SU-DHL-6 (cell line): ENCODE measurements at regions not wholly inside any gene's neighbourhood (a gene's known extent, or its start where the extent isn't known, plus 50 kb on each side); places are given as distances from the start of the nearest gene placed in this dataset.

ENCODE experiments used
- H2AFZ ChIP-seq: fragments of 200-600 bp; sonication (generic); 2 replicates; pipeline ENCODE4 v1.6.1; 2014; ENCODE audit warnings: low read depth, mild to moderate bottlenecking, moderate library complexity, mixed read lengths, antibody characterized with exemption, low read length; ENCODE audit not compliant: severe bottlenecking
- H3F3A ChIP-seq: fragments of 200-600 bp; shearing (Covaris generic); 2 replicates; pipeline ENCODE4 v1.6.0; 2016; ENCODE audit warnings: antibody characterized with exemption, mild to moderate bottlenecking; ENCODE audit not compliant: insufficient read depth
- H3K27ac ChIP-seq: fragments of 200-600 bp; sonication (generic); 2 replicates; pipeline ENCODE4 v1.5.1; 2016; ENCODE audit warnings: low read depth, mild to moderate bottlenecking, low read length, moderate library complexity, mixed read lengths
- H3K27me3 ChIP-seq: fragments of 200-600 bp; sonication (generic), shearing (Covaris generic); 2 replicates; pipeline ENCODE4 v1.6.0; 2014; ENCODE audit warnings: mild to moderate bottlenecking, low read length
- H3K36me3 ChIP-seq: fragments of 200-600 bp; sonication (generic); 2 replicates; pipeline ENCODE4 v1.6.1; 2014; ENCODE audit warnings: mild to moderate bottlenecking, low read length, mixed read lengths
- H3K4me2 ChIP-seq: fragments of 300-600, 200-600 bp; shearing (Covaris generic), sonication (generic); 2 replicates; pipeline ENCODE4 v1.6.0; 2014; ENCODE audit warnings: low read length, low read depth, mild to moderate bottlenecking; ENCODE audit not compliant: poor library complexity, severe bottlenecking
- H3K4me3 ChIP-seq: fragments of 200-600 bp; sonication (generic); 2 replicates; pipeline ENCODE4 v1.5.1; 2014; ENCODE audit warnings: antibody characterized with exemption, low read length, mild to moderate bottlenecking, mixed read lengths; ENCODE audit not compliant: insufficient read depth, poor library complexity, severe bottlenecking
- H3K79me2 ChIP-seq: fragments of 200-600 bp; sonication (generic); 2 replicates; pipeline ENCODE4 v1.6.1; 2014; ENCODE audit warnings: mild to moderate bottlenecking, low read length, moderate library complexity; ENCODE audit not compliant: insufficient read depth
- H3K9ac ChIP-seq: fragments of 200-600 bp; sonication (generic); 2 replicates; pipeline ENCODE4 v1.7.0; 2014; ENCODE audit warnings: mild to moderate bottlenecking, low read length
- H3K9me2 ChIP-seq: fragments of 200-600 bp; sonication (generic); replicated peaks from 2 replicates; pipeline ENCODE4 v1.6.1; 2014; ENCODE audit warnings: low read length; ENCODE audit not compliant: insufficient read depth
- H3K9me3 ChIP-seq: fragments of 200-600 bp; sonication (generic); 2 replicates; pipeline ENCODE4 v1.6.1; 2014; ENCODE audit warnings: low read length, mixed read lengths; ENCODE audit not compliant: insufficient read depth
- H4K20me1 ChIP-seq: fragments of 200-600 bp; sonication (generic); 2 replicates; pipeline ENCODE4 v1.6.1; 2014; ENCODE audit warnings: low read depth, mild to moderate bottlenecking, antibody characterized with exemption, low read length, moderate library complexity, mixed read lengths
- EZH2phosphoT487 ChIP-seq: fragments of 200-600 bp; sonication (generic), shearing (Covaris generic); conservative IDR thresholded peaks from 2 replicates; pipeline ENCODE4 v1.6.1; 2018; ENCODE audit warnings: mild to moderate bottlenecking, antibody characterized with exemption, low read length, moderate library complexity, mixed read lengths
- TF ChIP-seq, protein P1 (sequence below): fragments of 200-600 bp; sonication (generic); IDR thresholded peaks from one replicate; pipeline ENCODE4 v1.5.1; 2017; ENCODE audit warnings: antibody characterized with exemption, mild to moderate bottlenecking, low read length, moderate library complexity; ENCODE audit not compliant: insufficient read depth, poor library complexity, severe bottlenecking

GRCh38 chr2:109694190-109694589, 80.0 kb downstream of the SOWAHC start:
- Histone ChIP-seq H3F3A (no peaks in the 10 kb centered on the region), H3K36me3 (no peaks in the 10 kb centered on the region), H3K27ac (no peak overlapping the region), H4K20me1 (no peaks in the 10 kb centered on the region), H2AFZ (no peak overlapping the region), H3K4me3 (no peak overlapping the region), H3K9me3 (no peaks in the 10 kb centered on the region), H3K9ac (no peak overlapping the region), H3K4me2 (no peak overlapping the region), H3K9me2 (no peaks in the 10 kb centered on the region), H3K79me2 (no peaks in the 10 kb centered on the region), H3K27me3 (no peaks in the 10 kb centered on the region)
- TF ChIP-seq EZH2phosphoT487: no peak
- TF ChIP-seq, protein P1, sequence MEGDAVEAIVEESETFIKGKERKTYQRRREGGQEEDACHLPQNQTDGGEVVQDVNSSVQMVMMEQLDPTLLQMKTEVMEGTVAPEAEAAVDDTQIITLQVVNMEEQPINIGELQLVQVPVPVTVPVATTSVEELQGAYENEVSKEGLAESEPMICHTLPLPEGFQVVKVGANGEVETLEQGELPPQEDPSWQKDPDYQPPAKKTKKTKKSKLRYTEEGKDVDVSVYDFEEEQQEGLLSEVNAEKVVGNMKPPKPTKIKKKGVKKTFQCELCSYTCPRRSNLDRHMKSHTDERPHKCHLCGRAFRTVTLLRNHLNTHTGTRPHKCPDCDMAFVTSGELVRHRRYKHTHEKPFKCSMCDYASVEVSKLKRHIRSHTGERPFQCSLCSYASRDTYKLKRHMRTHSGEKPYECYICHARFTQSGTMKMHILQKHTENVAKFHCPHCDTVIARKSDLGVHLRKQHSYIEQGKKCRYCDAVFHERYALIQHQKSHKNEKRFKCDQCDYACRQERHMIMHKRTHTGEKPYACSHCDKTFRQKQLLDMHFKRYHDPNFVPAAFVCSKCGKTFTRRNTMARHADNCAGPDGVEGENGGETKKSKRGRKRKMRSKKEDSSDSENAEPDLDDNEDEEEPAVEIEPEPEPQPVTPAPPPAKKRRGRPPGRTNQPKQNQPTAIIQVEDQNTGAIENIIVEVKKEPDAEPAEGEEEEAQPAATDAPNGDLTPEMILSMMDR: no peak

DNA sequence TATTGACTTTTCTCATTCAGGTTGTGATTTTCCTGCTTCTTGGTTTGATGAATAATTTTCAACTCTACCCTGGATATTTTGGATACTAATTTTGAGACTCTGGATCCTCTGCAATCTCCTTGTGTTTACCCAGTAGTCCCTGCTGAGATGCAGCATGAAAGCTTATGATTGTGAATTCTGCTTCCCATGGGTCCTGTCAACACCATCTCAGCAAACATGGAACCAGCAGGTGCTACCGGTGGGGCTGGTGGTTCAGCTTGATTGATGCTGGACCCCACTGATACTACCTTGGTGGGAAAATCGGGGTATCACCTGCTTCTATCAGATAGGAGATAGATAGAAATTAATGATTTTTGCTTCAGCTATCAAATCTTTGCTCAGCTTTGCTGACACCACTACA, 81.1 kb downstream of the SOWAHC start:
- Histone ChIP-seq H2AFZ (no peak overlapping the region), H3K27me3 (no peaks in the 10 kb centered on the region), H3K27ac (no peak overlapping the region), H3K9me3 (no peaks in the 10 kb centered on the region), H3K79me2 (no peaks in the 10 kb centered on the region), H3K9me2 (no peaks in the 10 kb centered on the region), H4K20me1 (no peaks in the 10 kb centered on the region), H3K9ac (no peak overlapping the region), H3K4me3 (no peak overlapping the region), H3F3A (no peaks in the 10 kb centered on the region), H3K36me3 (no peaks in the 10 kb centered on the region), H3K4me2 (no peak overlapping the region)
- TF ChIP-seq, protein P1: no peak
- no peak for TF ChIP-seq EZH2phosphoT487

- Histone ChIP-seq H3K9ac (no peak overlapping the region), H4K20me1 (no peaks in the 10 kb centered on the region), H3K4me2 (no peak overlapping the region), H2AFZ (no peak overlapping the region), H3K27ac (no peak overlapping the region), H3K36me3 (no peaks in the 10 kb centered on the region), H3K79me2 (no peaks in the 10 kb centered on the region), H3K9me3 (no peaks in the 10 kb centered on the region), H3K4me3 (no peak overlapping the region), H3F3A (no peaks in the 10 kb centered on the region), H3K9me2 (no peaks in the 10 kb centered on the region), H3K27me3 (no peaks in the 10 kb centered on the region)
- no peak for TF ChIP-seq EZH2phosphoT487
- TF ChIP-seq, protein P1: no peak
Observed at GRCh38 chr2:109699646-109700045, 85.5 kb downstream of the SOWAHC start.
